ENCODE measurements at regions not wholly inside any gene's neighbourhood (a gene's known extent, or its start where the extent isn't known, plus 50 kb on each side); places are given as distances from the start of the nearest gene placed in this dataset.

- Histone ChIP-seq H3K4me3 (ENCODE audit: low read length in 2 of 2) (no peak overlapping the region), H3K27ac (ENCODE audit: low read depth in 2 of 2, low read length in 2 of 2) (no peak overlapping the region), H3K4me1 (ENCODE audit: control insufficient read depth in 2 of 2, insufficient read depth in 2 of 2, low read length in 2 of 2) (no peaks in the 10 kb centered on the region), H3K9me3 (ENCODE audit: control insufficient read depth in 2 of 2, low read length in 2 of 2) (no peaks in the 10 kb centered on the region), H3K27me3 (ENCODE audit: control insufficient read depth in 2 of 2, insufficient read depth in 2 of 2, low read length in 2 of 2) (no peaks in the 10 kb centered on the region), H3K9ac (ENCODE audit: low read depth in 1 of 2, low read length in 2 of 2) (no peak overlapping the region), H3K36me3 (ENCODE audit: control insufficient read depth in 2 of 2, insufficient read depth in 2 of 2, low read length in 2 of 2) (no peaks in the 10 kb centered on the region)
These were observed 158.6 kb downstream of the TRAM1L1 start for GRCh38 chr4:116926631-116927295.

DNA sequence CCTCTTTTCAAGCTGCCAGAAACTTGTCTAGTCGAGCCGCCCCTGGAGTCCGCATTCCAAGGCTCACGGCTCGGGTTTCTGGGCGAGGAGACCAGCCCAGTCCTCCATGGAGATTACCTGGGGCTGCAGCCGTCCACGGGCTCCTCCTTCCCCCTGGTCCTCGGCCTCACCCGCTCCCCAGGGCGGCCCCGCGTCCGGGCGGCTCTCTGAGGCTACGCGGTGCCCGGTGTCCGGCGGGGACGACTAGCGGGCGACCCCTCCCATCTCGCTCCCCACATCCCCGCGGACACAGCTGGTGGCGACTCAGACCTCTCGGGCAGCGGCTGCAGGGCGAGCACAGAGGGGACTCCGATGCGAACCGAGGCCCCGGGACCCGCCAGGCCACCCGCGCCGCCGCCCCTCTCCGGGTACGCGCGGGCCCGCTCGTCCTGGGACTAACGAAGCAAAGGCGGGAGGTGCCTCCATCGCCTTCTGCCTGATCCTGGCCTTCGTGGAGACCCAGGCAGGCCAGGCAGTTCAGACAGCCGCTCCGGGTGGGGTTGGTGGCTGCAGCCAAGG lies 159.4 kb downstream of the TRAM1L1 start:
- H3K4me1 ChIP-seq (ENCODE audit: control insufficient read depth in 2 of 2, insufficient read depth in 2 of 2, low read length in 2 of 2), result no peaks in the 10 kb centered on the region
- H3K9ac ChIP-seq (ENCODE audit: low read depth in 1 of 2, low read length in 2 of 2), result no peak overlapping the region
- H3K4me3 ChIP-seq (ENCODE audit: low read length in 2 of 2), result no peak overlapping the region
- no peaks in the 10 kb centered on the region for H3K36me3 ChIP-seq (ENCODE audit: control insufficient read depth in 2 of 2, insufficient read depth in 2 of 2, low read length in 2 of 2)
- H3K27me3 ChIP-seq (ENCODE audit: control insufficient read depth in 2 of 2, insufficient read depth in 2 of 2, low read length in 2 of 2), result no peaks in the 10 kb centered on the region
- no peaks in the 10 kb centered on the region for H3K9me3 ChIP-seq (ENCODE audit: control insufficient read depth in 2 of 2, low read length in 2 of 2)
- H3K27ac ChIP-seq (ENCODE audit: low read depth in 2 of 2, low read length in 2 of 2), result no peak overlapping the region

DNA sequence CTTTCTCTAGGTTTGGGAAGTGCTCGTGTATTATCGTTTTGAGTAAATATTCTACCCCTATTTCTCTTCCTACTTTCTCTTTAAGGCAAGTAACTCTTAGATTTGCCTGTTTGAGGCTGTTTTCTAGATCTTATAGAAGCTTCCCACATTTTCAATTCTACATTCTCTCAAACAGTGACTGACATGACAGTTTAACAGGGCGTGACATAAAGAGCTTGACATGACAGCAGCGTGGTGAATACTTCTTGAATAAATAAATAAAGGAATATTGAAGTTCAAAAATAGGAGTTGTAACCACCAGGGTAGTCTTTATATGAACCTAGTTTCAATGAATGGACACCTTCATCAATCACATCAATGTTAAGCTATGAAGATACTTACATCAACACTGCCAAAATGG lies 162.0 kb downstream of the TRAM1L1 start:
- Histone ChIP-seq H3K4me3 (ENCODE audit: low read length in 2 of 2) (no peak overlapping the region), H3K27me3 (ENCODE audit: control insufficient read depth in 2 of 2, insufficient read depth in 2 of 2, low read length in 2 of 2) (no peaks in the 10 kb centered on the region), H3K4me1 (ENCODE audit: control insufficient read depth in 2 of 2, insufficient read depth in 2 of 2, low read length in 2 of 2) (no peaks in the 10 kb centered on the region), H3K9ac (ENCODE audit: low read depth in 1 of 2, low read length in 2 of 2) (no peak overlapping the region), H3K36me3 (ENCODE audit: control insufficient read depth in 2 of 2, insufficient read depth in 2 of 2, low read length in 2 of 2) (no peaks in the 10 kb centered on the region), H3K27ac (ENCODE audit: low read depth in 2 of 2, low read length in 2 of 2) (no peak overlapping the region), H3K9me3 (ENCODE audit: control insufficient read depth in 2 of 2, low read length in 2 of 2) (no peaks in the 10 kb centered on the region)

DNA sequence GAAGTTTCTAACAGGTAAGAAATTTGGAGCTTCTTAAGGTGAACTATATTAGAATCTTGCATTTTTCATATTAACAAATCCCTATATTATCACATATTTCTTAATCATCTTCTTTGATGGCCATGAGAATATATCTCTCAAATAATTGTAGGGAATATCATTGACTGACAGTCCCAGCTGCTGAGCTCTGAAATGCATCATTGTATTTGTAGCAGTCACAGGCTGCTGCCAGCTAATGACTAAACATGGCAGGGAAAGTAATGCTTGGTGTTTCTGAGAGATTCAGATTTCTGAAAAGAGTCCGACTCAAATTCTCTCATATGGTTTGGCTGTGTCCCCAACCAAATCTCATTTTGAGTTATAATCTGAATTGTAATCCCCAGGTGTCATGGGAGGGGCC lies 171.9 kb downstream of the TRAM1L1 start:
- Histone ChIP-seq H3K27ac (ENCODE audit: low read depth in 2 of 2, low read length in 2 of 2) (no peak overlapping the region), H3K27me3 (ENCODE audit: control insufficient read depth in 2 of 2, insufficient read depth in 2 of 2, low read length in 2 of 2) (no peaks in the 10 kb centered on the region), H3K4me1 (ENCODE audit: control insufficient read depth in 2 of 2, insufficient read depth in 2 of 2, low read length in 2 of 2) (no peaks in the 10 kb centered on the region), H3K4me3 (ENCODE audit: low read length in 2 of 2) (no peak overlapping the region), H3K9ac (ENCODE audit: low read depth in 1 of 2, low read length in 2 of 2) (no peak overlapping the region), H3K9me3 (ENCODE audit: control insufficient read depth in 2 of 2, low read length in 2 of 2) (no peaks in the 10 kb centered on the region), H3K36me3 (ENCODE audit: control insufficient read depth in 2 of 2, insufficient read depth in 2 of 2, low read length in 2 of 2) (no peaks in the 10 kb centered on the region)

DNA sequence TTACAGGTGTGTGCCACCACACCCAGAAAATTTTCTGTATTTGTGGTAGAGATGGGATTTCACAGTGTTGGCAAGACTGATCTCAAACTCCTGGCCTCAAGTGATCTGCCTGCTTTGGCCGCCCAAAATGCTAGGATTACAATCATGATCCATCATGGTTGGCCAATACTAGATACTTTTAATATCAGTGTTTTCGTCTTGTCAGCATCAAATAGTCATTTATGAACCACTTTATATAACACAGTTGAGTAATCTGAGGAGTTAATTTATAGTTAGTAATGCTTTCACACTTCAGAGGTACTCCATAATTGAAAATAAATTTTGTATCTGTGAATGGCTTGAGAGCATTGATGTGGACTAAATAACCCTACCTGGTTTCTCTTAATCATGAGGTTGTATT lies 178.6 kb downstream of the TRAM1L1 start:
- H3K9me3 ChIP-seq (ENCODE audit: control insufficient read depth in 2 of 2, low read length in 2 of 2), result no peaks in the 10 kb centered on the region
- H3K27ac ChIP-seq (ENCODE audit: low read depth in 2 of 2, low read length in 2 of 2), result no peak overlapping the region
- no peaks in the 10 kb centered on the region for H3K4me1 ChIP-seq (ENCODE audit: control insufficient read depth in 2 of 2, insufficient read depth in 2 of 2, low read length in 2 of 2)
- no peaks in the 10 kb centered on the region for H3K36me3 ChIP-seq (ENCODE audit: control insufficient read depth in 2 of 2, insufficient read depth in 2 of 2, low read length in 2 of 2)
- H3K9ac ChIP-seq (ENCODE audit: low read depth in 1 of 2, low read length in 2 of 2), result no peak overlapping the region
- H3K27me3 ChIP-seq (ENCODE audit: control insufficient read depth in 2 of 2, insufficient read depth in 2 of 2, low read length in 2 of 2), result no peaks in the 10 kb centered on the region
- no peak overlapping the region for H3K4me3 ChIP-seq (ENCODE audit: low read length in 2 of 2)

- Histone ChIP-seq H3K9me3 (ENCODE audit: control insufficient read depth in 2 of 2, low read length in 2 of 2) (no peaks in the 10 kb centered on the region), H3K27me3 (ENCODE audit: control insufficient read depth in 2 of 2, insufficient read depth in 2 of 2, low read length in 2 of 2) (no peaks in the 10 kb centered on the region), H3K4me3 (ENCODE audit: low read length in 2 of 2) (no peak overlapping the region)
These were observed 185.8 kb downstream of the TRAM1L1 start for GRCh38 chr4:116899561-116899960.

DNA sequence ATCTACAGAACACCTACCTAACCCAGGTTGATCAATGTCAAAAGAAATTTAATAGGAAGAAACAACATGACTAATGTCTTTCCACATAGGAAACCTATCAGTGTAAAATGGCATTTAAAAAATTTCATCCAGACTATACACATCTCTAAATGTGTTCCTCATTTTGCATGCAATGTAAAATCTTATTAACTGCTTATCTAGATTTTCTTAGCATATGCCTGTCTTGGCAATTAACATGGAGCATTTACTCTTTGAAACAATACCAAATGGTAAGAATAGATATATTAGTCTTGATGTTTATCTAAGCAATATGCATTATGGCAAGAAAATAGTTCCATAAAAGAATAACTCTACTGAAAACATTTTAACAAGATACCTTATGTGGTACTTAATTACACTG lies 199.8 kb downstream of the TRAM1L1 start:
- Histone ChIP-seq H3K4me1 (ENCODE audit: control insufficient read depth in 2 of 2, insufficient read depth in 2 of 2, low read length in 2 of 2) (no peaks in the 10 kb centered on the region), H3K9me3 (ENCODE audit: control insufficient read depth in 2 of 2, low read length in 2 of 2) (no peaks in the 10 kb centered on the region), H3K27ac (ENCODE audit: low read depth in 2 of 2, low read length in 2 of 2) (no peak overlapping the region), H3K9ac (ENCODE audit: low read depth in 1 of 2, low read length in 2 of 2) (no peak overlapping the region), H3K27me3 (ENCODE audit: control insufficient read depth in 2 of 2, insufficient read depth in 2 of 2, low read length in 2 of 2) (no peaks in the 10 kb centered on the region), H3K4me3 (ENCODE audit: low read length in 2 of 2) (no peak overlapping the region), H3K36me3 (ENCODE audit: control insufficient read depth in 2 of 2, insufficient read depth in 2 of 2, low read length in 2 of 2) (no peaks in the 10 kb centered on the region)

More at GRCh38 chr4:116899561-116899960, 185.8 kb downstream of the TRAM1L1 start:
- no peaks in the 10 kb centered on the region for H3K4me1 ChIP-seq (ENCODE audit: control insufficient read depth in 2 of 2, insufficient read depth in 2 of 2, low read length in 2 of 2)
- no peaks in the 10 kb centered on the region for H3K36me3 ChIP-seq (ENCODE audit: control insufficient read depth in 2 of 2, insufficient read depth in 2 of 2, low read length in 2 of 2)
- H3K27ac ChIP-seq (ENCODE audit: low read depth in 2 of 2, low read length in 2 of 2), result no peak overlapping the region
- H3K9ac ChIP-seq (ENCODE audit: low read depth in 1 of 2, low read length in 2 of 2), result no peak overlapping the region

- Histone ChIP-seq H3K36me3 (ENCODE audit: control insufficient read depth in 2 of 2, insufficient read depth in 2 of 2, low read length in 2 of 2) (no peaks in the 10 kb centered on the region), H3K27ac (ENCODE audit: low read depth in 2 of 2, low read length in 2 of 2) (no peak overlapping the region), H3K4me3 (ENCODE audit: low read length in 2 of 2) (no peak overlapping the region), H3K27me3 (ENCODE audit: control insufficient read depth in 2 of 2, insufficient read depth in 2 of 2, low read length in 2 of 2) (no peaks in the 10 kb centered on the region), H3K9me3 (ENCODE audit: control insufficient read depth in 2 of 2, low read length in 2 of 2) (no peaks in the 10 kb centered on the region), H3K4me1 (ENCODE audit: control insufficient read depth in 2 of 2, insufficient read depth in 2 of 2, low read length in 2 of 2) (no peaks in the 10 kb centered on the region), H3K9ac (ENCODE audit: low read depth in 1 of 2, low read length in 2 of 2) (no peak overlapping the region)
These were observed 202.9 kb downstream of the TRAM1L1 start for GRCh38 chr4:116882503-116882902.

GRCh38 chr4:116881077-116881476 lies 204.3 kb downstream of the TRAM1L1 start:
- no peaks in the 10 kb centered on the region for H3K9me3 ChIP-seq (ENCODE audit: control insufficient read depth in 2 of 2, low read length in 2 of 2)
- H3K4me1 ChIP-seq (ENCODE audit: control insufficient read depth in 2 of 2, insufficient read depth in 2 of 2, low read length in 2 of 2), result no peaks in the 10 kb centered on the region
- no peaks in the 10 kb centered on the region for H3K27me3 ChIP-seq (ENCODE audit: control insufficient read depth in 2 of 2, insufficient read depth in 2 of 2, low read length in 2 of 2)
- no peak overlapping the region for H3K9ac ChIP-seq (ENCODE audit: low read depth in 1 of 2, low read length in 2 of 2)
- no peak overlapping the region for H3K4me3 ChIP-seq (ENCODE audit: low read length in 2 of 2)
- no peaks in the 10 kb centered on the region for H3K36me3 ChIP-seq (ENCODE audit: control insufficient read depth in 2 of 2, insufficient read depth in 2 of 2, low read length in 2 of 2)
- no peak overlapping the region for H3K27ac ChIP-seq (ENCODE audit: low read depth in 2 of 2, low read length in 2 of 2)

GRCh38 chr4:116880625-116881024 lies 204.8 kb downstream of the TRAM1L1 start:
- H3K27me3 ChIP-seq (ENCODE audit: control insufficient read depth in 2 of 2, insufficient read depth in 2 of 2, low read length in 2 of 2), result no peaks in the 10 kb centered on the region
- H3K36me3 ChIP-seq (ENCODE audit: control insufficient read depth in 2 of 2, insufficient read depth in 2 of 2, low read length in 2 of 2), result no peaks in the 10 kb centered on the region
- H3K9me3 ChIP-seq (ENCODE audit: control insufficient read depth in 2 of 2, low read length in 2 of 2), result no peaks in the 10 kb centered on the region
- no peak overlapping the region for H3K9ac ChIP-seq (ENCODE audit: low read depth in 1 of 2, low read length in 2 of 2)
- H3K27ac ChIP-seq (ENCODE audit: low read depth in 2 of 2, low read length in 2 of 2), result no peak overlapping the region
- H3K4me3 ChIP-seq (ENCODE audit: low read length in 2 of 2), result no peak overlapping the region
- H3K4me1 ChIP-seq (ENCODE audit: control insufficient read depth in 2 of 2, insufficient read depth in 2 of 2, low read length in 2 of 2), result no peaks in the 10 kb centered on the region
